ENCODE measurements at regions not wholly inside any gene's neighbourhood (a gene's known extent, or its start where the extent isn't known, plus 50 kb on each side); places are given as distances from the start of the nearest gene placed in this dataset.

DNA sequence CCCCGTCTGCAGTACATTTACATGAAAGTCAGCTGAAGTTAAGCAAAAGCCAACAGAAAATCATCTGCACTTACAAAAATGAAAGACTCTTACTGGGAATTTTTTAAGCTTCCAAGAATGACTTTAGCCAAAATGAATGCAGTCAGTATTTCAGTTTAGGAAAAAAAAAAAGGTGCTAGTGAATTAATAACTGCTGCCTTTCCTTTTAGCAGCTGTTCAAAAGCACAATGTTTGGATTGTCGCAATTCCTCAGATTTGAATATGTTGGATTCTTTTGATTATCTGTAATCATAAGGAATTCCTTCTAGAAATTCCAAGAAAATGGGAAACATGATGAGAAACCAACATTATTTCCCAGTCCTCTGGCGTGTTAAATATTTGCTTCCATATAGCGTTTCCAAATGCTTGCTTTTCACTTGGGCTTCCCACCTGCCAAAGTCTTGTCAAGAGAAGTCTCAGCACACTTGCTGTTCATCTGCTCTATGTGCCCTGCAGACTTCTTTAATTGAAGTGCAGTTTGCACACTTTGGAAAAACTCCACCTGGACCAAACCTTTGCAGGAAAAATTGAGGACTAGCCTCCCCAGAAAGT is 653.0 kb upstream of the SLC39A10 start:
- Histone ChIP-seq H3K4me3 (ENCODE audit: low read depth, low read length, poor library complexity, severe bottlenecking) (no peak overlapping the region), H3K36me3 (ENCODE audit: insufficient read depth, low read length, poor library complexity, severe bottlenecking) (no peaks in the 10 kb centered on the region), H3K4me1 (ENCODE audit: insufficient read depth, low read length, poor library complexity, severe bottlenecking) (no peaks in the 10 kb centered on the region), H3K27ac (ENCODE audit: low read depth, low read length, poor library complexity, severe bottlenecking) (no peak overlapping the region), H3K9me3 (ENCODE audit: low read depth, low read length, poor library complexity, severe bottlenecking) (no peaks in the 10 kb centered on the region), H3K27me3 (replicated peaks; ENCODE audit: insufficient read depth, low read depth, low read length, poor library complexity) (no peaks in the 10 kb centered on the region)
- intact Hi-C loops (cut with micrococcal nuclease; ENCODE audit: unreplicated experiment) = no loop called here
- ChIA-PET CTCF (no interaction called here), POLR2A (ENCODE audit: low non-redundant PET) (interaction anchor here (0.6 kb wide), 1 partner anchor 90 kb away, joined by 3 read pairs; no protein-coding TSS in a partner anchor)
- DNase-seq (ENCODE audit: low spot score) = no peak
- TF ChIP-seq, protein P1, sequence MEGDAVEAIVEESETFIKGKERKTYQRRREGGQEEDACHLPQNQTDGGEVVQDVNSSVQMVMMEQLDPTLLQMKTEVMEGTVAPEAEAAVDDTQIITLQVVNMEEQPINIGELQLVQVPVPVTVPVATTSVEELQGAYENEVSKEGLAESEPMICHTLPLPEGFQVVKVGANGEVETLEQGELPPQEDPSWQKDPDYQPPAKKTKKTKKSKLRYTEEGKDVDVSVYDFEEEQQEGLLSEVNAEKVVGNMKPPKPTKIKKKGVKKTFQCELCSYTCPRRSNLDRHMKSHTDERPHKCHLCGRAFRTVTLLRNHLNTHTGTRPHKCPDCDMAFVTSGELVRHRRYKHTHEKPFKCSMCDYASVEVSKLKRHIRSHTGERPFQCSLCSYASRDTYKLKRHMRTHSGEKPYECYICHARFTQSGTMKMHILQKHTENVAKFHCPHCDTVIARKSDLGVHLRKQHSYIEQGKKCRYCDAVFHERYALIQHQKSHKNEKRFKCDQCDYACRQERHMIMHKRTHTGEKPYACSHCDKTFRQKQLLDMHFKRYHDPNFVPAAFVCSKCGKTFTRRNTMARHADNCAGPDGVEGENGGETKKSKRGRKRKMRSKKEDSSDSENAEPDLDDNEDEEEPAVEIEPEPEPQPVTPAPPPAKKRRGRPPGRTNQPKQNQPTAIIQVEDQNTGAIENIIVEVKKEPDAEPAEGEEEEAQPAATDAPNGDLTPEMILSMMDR (conservative IDR thresholded peaks at IDR 0.05; ENCODE audit: low read depth, low read length) = no peak
- no peak for TF ChIP-seq EZH2 (IDR thresholded peaks at IDR 0.05; ENCODE audit: borderline replicate concordance, low read depth, low read length, poor library complexity, severe bottlenecking)
- no TSS peak for BruUV-seq (replicated peaks)

DNA sequence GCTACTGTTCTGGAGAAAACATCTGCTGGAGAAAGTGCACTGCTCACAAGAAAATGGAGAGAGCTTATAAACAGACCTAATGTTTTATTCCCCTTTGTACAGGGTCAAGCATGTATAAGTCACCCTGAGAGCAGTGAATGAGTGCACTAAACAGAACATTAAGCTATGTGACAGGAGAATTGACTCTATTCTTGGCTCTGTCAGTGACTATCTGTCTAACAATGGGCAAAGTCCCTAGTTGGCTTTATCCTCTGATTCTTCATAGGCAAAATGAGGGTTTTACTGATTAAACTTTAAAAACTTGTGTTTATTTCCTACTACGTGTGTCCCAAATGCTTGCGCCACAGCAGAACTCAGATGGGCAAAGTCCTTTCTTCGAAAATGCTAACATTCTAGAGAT is 655.1 kb upstream of the SLC39A10 start:
- no peaks in the 10 kb centered on the region for H3K4me1 ChIP-seq (ENCODE audit: insufficient read depth, low read length, poor library complexity, severe bottlenecking)
- no peaks in the 10 kb centered on the region for H3K27me3 ChIP-seq (replicated peaks; ENCODE audit: insufficient read depth, low read depth, low read length, poor library complexity)
- no peaks in the 10 kb centered on the region for H3K9me3 ChIP-seq (ENCODE audit: low read depth, low read length, poor library complexity, severe bottlenecking)
- no peaks in the 10 kb centered on the region for H3K36me3 ChIP-seq (ENCODE audit: insufficient read depth, low read length, poor library complexity, severe bottlenecking)
- no peak for TF ChIP-seq EZH2 (IDR thresholded peaks at IDR 0.05; ENCODE audit: borderline replicate concordance, low read depth, low read length, poor library complexity, severe bottlenecking)
- TF ChIP-seq, protein P1 (conservative IDR thresholded peaks at IDR 0.05; ENCODE audit: low read depth, low read length) = no peak
- no peak overlapping the region for H3K27ac ChIP-seq (ENCODE audit: low read depth, low read length, poor library complexity, severe bottlenecking)
- intact Hi-C loops (cut with micrococcal nuclease; ENCODE audit: unreplicated experiment) = no loop called here
- ChIA-PET POLR2A (ENCODE audit: low non-redundant PET) (no interaction called here), CTCF (no interaction called here)
- no TSS peak for BruUV-seq (replicated peaks)
- no peak overlapping the region for H3K4me3 ChIP-seq (ENCODE audit: low read depth, low read length, poor library complexity, severe bottlenecking)
- DNase-seq (ENCODE audit: low spot score) = no peak

DNA sequence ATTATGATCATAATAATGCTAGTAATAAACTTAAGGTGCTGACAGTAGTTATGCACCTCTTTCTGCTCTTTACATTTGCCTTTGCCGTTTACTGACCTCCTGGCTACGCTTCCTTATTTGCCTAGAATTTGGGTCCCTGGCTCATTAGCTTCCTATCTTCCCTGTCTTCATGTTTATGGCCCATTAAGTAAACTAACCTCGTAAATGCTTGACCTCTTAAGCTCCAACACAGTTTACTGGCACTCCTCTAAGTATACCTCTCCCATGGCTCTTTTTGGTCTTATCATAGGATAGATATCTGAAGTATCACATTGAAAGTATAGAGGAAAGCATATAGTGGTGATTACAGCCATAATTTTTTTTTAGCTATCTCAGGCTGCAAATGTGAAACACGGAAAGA is 657.3 kb upstream of the SLC39A10 start:
- no TSS peak for BruUV-seq (replicated peaks)

More for the DNA sequence above, 657.3 kb upstream of the SLC39A10 start:
- Histone ChIP-seq H3K27me3 (replicated peaks; ENCODE audit: insufficient read depth, low read depth, low read length, poor library complexity) (no peaks in the 10 kb centered on the region), H3K9me3 (ENCODE audit: low read depth, low read length, poor library complexity, severe bottlenecking) (no peaks in the 10 kb centered on the region), H3K4me3 (ENCODE audit: low read depth, low read length, poor library complexity, severe bottlenecking) (no peak overlapping the region), H3K36me3 (ENCODE audit: insufficient read depth, low read length, poor library complexity, severe bottlenecking) (no peaks in the 10 kb centered on the region), H3K27ac (ENCODE audit: low read depth, low read length, poor library complexity, severe bottlenecking) (no peak overlapping the region), H3K4me1 (ENCODE audit: insufficient read depth, low read length, poor library complexity, severe bottlenecking) (no peaks in the 10 kb centered on the region)
- TF ChIP-seq EZH2 (IDR thresholded peaks at IDR 0.05; ENCODE audit: borderline replicate concordance, low read depth, low read length, poor library complexity, severe bottlenecking) = no peak
- TF ChIP-seq, protein P1 (conservative IDR thresholded peaks at IDR 0.05; ENCODE audit: low read depth, low read length) = no peak
- intact Hi-C loops (cut with micrococcal nuclease; ENCODE audit: unreplicated experiment) = no loop called here
- POLR2A ChIA-PET (ENCODE audit: low non-redundant PET) = no interaction called here
- CTCF ChIA-PET = no interaction called here
- no peak for DNase-seq (ENCODE audit: low spot score)
